HG03103 (cell line): ENCODE measurements at regions not wholly inside any gene's neighbourhood (a gene's known extent, or its start where the extent isn't known, plus 50 kb on each side); places are given as distances from the start of the nearest gene placed in this dataset.

Source experiments
- ATAC-seq: cut with Tn5 transposase; IDR thresholded peaks from one replicate; pipeline ENCODE4 v1.9.1; 2021; ENCODE audit warnings: low read depth; ENCODE audit not compliant: unreplicated experiment

- ATAC-seq: no peak
Observed at GRCh38 chr1:232452736-232453440, 177.0 kb downstream of the SIPA1L2 start.

- no peak for ATAC-seq
Observed at GRCh38 chr1:232452117-232452516, 177.8 kb downstream of the SIPA1L2 start.

- ATAC-seq: no peak
Observed at GRCh38 chr1:232451506-232451905, 178.4 kb downstream of the SIPA1L2 start.

- ATAC-seq: no peak
Observed at GRCh38 chr1:232450615-232451014, 179.3 kb downstream of the SIPA1L2 start.

- no peak for ATAC-seq
Observed at GRCh38 chr1:232447125-232447524, 182.8 kb downstream of the SIPA1L2 start.

- no peak for ATAC-seq
Observed at GRCh38 chr1:232445361-232446106, 184.4 kb downstream of the SIPA1L2 start.

GRCh38 chr1:232443372-232443771, 186.6 kb downstream of the SIPA1L2 start:
- ATAC-seq: no peak

- no peak for ATAC-seq
Observed at GRCh38 chr1:232441036-232441411, 188.9 kb downstream of the SIPA1L2 start.

GRCh38 chr1:232440325-232441035, 189.5 kb downstream of the SIPA1L2 start:
- ATAC-seq: no peak

- ATAC-seq: no peak
Observed at GRCh38 chr1:232439011-232439410, 190.9 kb downstream of the SIPA1L2 start.

- ATAC-seq: no peak
Observed at GRCh38 chr1:232438476-232438875, 191.5 kb downstream of the SIPA1L2 start.

GRCh38 chr1:232437510-232437909, 192.4 kb downstream of the SIPA1L2 start:
- no peak for ATAC-seq

GRCh38 chr1:232435729-232436128, 194.2 kb downstream of the SIPA1L2 start:
- ATAC-seq: no peak

- no peak for ATAC-seq
Observed at GRCh38 chr1:232432313-232432712, 197.6 kb downstream of the SIPA1L2 start.

- ATAC-seq: no peak
Observed at GRCh38 chr1:232431748-232432147, 198.2 kb downstream of the SIPA1L2 start.

- ATAC-seq: no peak
Observed at GRCh38 chr1:232431326-232431725, 198.6 kb downstream of the SIPA1L2 start.

- no peak for ATAC-seq
Observed at GRCh38 chr1:232430467-232430866, 199.5 kb downstream of the SIPA1L2 start.

- ATAC-seq: no peak
Observed at GRCh38 chr1:232428786-232429530, 201.0 kb downstream of the SIPA1L2 start.

- no peak for ATAC-seq
Observed at GRCh38 chr1:232428036-232428645, 201.8 kb downstream of the SIPA1L2 start.

GRCh38 chr1:232426801-232427200, 203.1 kb downstream of the SIPA1L2 start:
- no peak for ATAC-seq
